ENCODE measurements at regions not wholly inside any gene's neighbourhood (a gene's known extent, or its start where the extent isn't known, plus 50 kb on each side); places are given as distances from the start of the nearest gene placed in this dataset.

DNA sequence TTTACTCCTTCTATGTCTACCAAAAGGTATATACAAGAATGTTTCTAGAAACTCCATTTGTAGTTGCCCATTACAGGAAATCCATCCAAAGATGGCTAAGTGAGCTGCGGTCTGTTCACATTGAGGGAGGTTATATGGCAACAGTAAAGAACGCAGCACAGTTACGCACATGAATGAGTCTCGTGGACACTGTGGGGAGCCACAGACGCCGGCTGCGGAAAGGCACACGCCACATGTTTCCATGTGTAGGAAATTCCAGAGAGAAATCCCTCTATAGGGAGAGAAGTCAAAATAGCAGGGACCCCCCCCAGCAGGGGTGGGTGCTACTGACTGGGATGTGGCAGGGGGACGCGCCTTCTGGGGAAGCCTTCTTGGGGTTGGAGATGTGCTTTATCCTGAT lies 139.0 kb upstream of the NCOR2 start:
- H3K27ac ChIP-seq: peak overlapping the region; percentile 41; the same call in 1 of the 2 replicates
- no peak for TF ChIP-seq CTCF (conservative IDR thresholded peaks at IDR 0.05)

DNA sequence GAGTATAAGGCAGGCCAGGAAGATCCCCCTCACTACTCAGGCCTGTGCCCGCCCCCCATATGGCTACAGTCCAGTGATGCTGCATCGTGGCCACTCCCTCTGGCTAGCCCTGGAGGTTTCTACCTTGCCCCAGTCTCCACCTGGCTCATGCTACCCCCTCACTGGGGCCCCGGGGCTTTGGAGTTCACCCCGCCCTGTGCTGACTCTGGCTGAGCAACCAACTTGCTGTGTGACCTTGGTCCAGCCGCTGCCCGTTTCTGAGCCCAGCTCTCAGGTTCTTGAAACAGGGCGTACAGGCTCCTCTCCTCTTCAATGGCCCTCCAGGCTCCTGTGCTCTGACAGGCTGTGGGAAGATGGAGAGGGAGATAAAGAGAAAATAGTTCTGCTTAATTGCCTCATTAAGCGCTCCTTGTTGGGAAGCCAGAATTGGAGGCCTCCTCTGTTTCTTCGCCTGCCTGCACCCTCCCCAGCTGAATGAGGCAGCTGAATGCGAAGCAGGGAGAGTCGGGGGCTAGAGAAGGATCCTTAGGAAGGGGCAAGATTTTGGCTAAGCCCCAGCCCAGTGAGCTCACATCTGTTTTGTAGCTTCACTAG lies 138.2 kb upstream of the NCOR2 start:
- no peak for TF ChIP-seq CTCF (conservative IDR thresholded peaks at IDR 0.05)
- H3K27ac ChIP-seq: peak overlapping the region; percentile 41

GRCh38 chr12:124704619-124705018 lies 137.2 kb upstream of the NCOR2 start:
- no peak overlapping the region for H3K27ac ChIP-seq
- TF ChIP-seq CTCF (conservative IDR thresholded peaks at IDR 0.05): no peak

GRCh38 chr12:124703856-124704255 lies 136.4 kb upstream of the NCOR2 start:
- no peak overlapping the region for H3K27ac ChIP-seq
- TF ChIP-seq CTCF (conservative IDR thresholded peaks at IDR 0.05): no peak

DNA sequence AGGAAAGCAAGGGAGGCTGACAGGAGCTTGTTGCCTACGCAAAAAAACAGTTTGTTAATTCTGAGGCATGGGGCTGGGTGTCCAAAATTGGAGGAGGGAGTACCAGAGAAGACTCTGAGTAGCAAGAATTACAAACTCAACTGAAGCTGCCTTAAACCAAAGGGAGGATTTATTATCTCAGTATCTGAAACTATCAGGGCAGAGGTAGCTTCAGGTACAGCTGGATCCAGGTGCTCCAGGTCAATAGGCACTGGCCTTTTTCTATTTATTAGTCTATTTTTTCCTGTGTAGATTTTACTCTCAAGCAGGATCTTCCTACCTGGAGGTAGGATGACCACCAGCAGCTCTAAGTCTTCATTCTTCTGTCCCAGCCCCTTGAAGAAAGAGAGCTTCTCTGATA lies 135.3 kb upstream of the NCOR2 start:
- no peak overlapping the region for H3K27ac ChIP-seq
- TF ChIP-seq CTCF (conservative IDR thresholded peaks at IDR 0.05): no peak

DNA sequence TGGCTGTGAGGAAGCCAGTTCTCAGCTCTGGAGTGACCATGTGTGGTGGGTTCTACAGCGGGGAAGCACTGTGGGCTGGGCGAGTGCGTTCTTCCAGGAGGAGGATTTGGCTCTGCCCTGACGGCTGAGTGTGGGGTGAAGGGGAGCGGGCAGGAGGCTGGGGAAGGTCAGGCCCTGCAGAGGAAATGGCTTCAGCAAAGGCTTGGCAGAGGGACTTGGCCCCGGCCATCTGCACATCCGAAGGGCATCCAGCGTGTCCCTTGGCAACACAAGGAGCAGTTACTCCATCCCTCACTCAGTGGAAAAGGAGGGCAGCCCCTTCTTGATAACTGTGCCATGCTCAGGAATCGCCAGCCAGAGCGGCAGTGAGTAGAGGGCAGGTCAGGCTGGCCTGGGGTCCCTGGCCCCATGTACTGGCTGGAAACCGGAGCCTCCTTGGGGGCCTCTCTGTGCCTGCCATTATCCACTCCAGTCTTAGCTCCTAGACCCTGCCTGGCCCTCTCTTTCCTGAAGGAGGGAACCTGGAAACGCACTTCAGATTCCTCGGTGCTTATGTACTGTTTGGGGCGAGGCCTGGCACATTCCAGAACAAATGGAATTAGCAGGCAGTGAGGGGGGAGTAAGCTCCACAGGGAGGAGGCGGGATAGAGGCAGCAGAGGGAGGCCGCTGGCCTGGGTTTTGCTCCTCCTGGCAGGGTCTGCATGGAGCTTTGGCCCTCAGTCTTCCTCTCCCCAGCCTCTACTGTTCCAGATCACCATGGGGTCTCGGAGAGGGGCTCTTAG lies 133.6 kb upstream of the NCOR2 start:
- no peak overlapping the region for H3K27ac ChIP-seq
- TF ChIP-seq CTCF (conservative IDR thresholded peaks at IDR 0.05): no peak

DNA sequence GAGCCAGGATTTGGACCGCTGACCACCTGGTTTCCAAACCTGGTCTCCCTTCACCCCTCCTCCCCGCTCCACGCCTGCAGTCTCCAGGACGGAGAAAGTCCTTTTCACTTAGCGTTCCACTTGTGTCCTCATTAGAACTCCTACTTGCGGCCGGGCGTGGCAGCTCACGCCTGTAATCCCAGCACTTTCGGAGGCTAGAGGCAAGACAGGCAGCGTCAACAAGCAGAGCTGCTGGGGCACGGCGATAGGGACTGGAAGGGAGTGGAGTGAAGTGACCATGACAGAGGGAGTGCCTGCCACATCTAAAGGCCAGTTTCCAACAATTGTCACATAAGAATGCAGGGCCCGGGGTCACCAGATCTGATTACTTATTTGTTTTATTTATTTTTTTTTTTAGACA lies 132.5 kb upstream of the NCOR2 start:
- no peak for TF ChIP-seq CTCF (conservative IDR thresholded peaks at IDR 0.05)
- H3K27ac ChIP-seq: no peak overlapping the region

All from VCaP (cell line).